IMR-90 (cell line): ENCODE measurements at regions not wholly inside any gene's neighbourhood (a gene's known extent, or its start where the extent isn't known, plus 50 kb on each side); places are given as distances from the start of the nearest gene placed in this dataset.

Experiments
- ATAC-seq: fragments of 200-7000 bp; cut with Tn5 transposase; 2 replicates; pipeline ENCODE4 v1.9.1; 2020; ENCODE audit warnings: low read depth, mild to moderate bottlenecking, moderate library complexity
- BruUV-seq: library from RNA; stranded (reverse); fragments of 400-500 nt; replicated peaks from 2 replicates; lab custom pipeline; 2021; lab: Mats Ljungman, UMichigan
- CTCF ChIA-PET: fragments of 300-600 bp; formaldehyde crosslinking; extraction: SDS; loops from one replicate; lab custom pipeline; 2021; ENCODE audit warnings: antibody characterized with exemption; lab: Yijun Ruan, JAX
- POLR2A ChIA-PET: fragments of 300-600 bp; sonication (Branson Sonifier 250); formaldehyde crosslinking; loops from one replicate; lab custom pipeline; 2022; ENCODE audit warnings: antibody characterized with exemption; ENCODE audit not compliant: unreplicated experiment; lab: Charles Lee
- DNase-seq: peaks from one replicate; pipeline ENCODE4 v3.0.0; 2013
- H2AFZ ChIP-seq: replicated peaks from 2 replicates; pipeline ENCODE3; 2013; ENCODE audit warnings: low read length, mild to moderate bottlenecking; ENCODE audit not compliant: poor library complexity
- H2AK5ac ChIP-seq: 2 replicates; pipeline ENCODE4 v1.6.1; 2013; ENCODE audit warnings: low read depth, low read length, inconsistent platforms
- H2AK9ac ChIP-seq: replicated peaks from 2 replicates; pipeline ENCODE3; 2013; ENCODE audit warnings: mild to moderate bottlenecking, low read depth, low read length, moderate library complexity; ENCODE audit not compliant: poor library complexity
- H2BK120ac ChIP-seq: 2 replicates; pipeline ENCODE4 v1.6.1; 2013; ENCODE audit warnings: low read depth, low read length, inconsistent platforms
- H2BK15ac ChIP-seq: 3 replicates; pipeline ENCODE4 v1.6.1; 2013; ENCODE audit warnings: low read depth, low read length, inconsistent platforms
- H2BK20ac ChIP-seq: 2 replicates; pipeline ENCODE4 v1.6.1; 2013; ENCODE audit warnings: low read depth, mild to moderate bottlenecking, inconsistent platforms, low read length, moderate library complexity
- H2BK5ac ChIP-seq: 2 replicates; pipeline ENCODE4 v1.6.1; 2013; ENCODE audit warnings: mild to moderate bottlenecking, low read depth, low read length, inconsistent platforms; ENCODE audit not compliant: poor library complexity, severe bottlenecking
- H3K14ac ChIP-seq: replicated peaks from 2 replicates; pipeline ENCODE4 v1.6.1; 2013; ENCODE audit warnings: low read depth, low read length, inconsistent platforms
- H3K18ac ChIP-seq: 2 replicates; pipeline ENCODE4 v1.6.1; 2013; ENCODE audit warnings: low read depth, low read length, control low read depth
- H3K23ac ChIP-seq: 2 replicates; pipeline ENCODE4 v1.6.1; 2013; ENCODE audit warnings: low read depth, low read length, inconsistent platforms
- H3K27ac ChIP-seq: 2 replicates; pipeline ENCODE4 v1.5.1; 2013; ENCODE audit warnings: mild to moderate bottlenecking, control low read depth, low read length; ENCODE audit not compliant: insufficient read depth
- H3K27me3 ChIP-seq: 2 replicates; pipeline ENCODE4 v1.6.1; 2013; ENCODE audit warnings: low read length; ENCODE audit not compliant: control insufficient read depth, insufficient read depth
- H3K36me3 ChIP-seq: 2 replicates; pipeline ENCODE4 v1.6.1; 2013; ENCODE audit warnings: low read length, mixed read lengths; ENCODE audit not compliant: control insufficient read depth, insufficient read depth
- H3K4ac ChIP-seq: 2 replicates; pipeline ENCODE4 v1.6.1; 2013; ENCODE audit warnings: low read depth, low read length, inconsistent platforms
- H3K4me1 ChIP-seq: 2 replicates; pipeline ENCODE4 v1.6.1; 2013; ENCODE audit warnings: low read length, mixed read lengths; ENCODE audit not compliant: control insufficient read depth, insufficient read depth
- H3K4me2 ChIP-seq: 2 replicates; pipeline ENCODE4 v1.6.1; 2013; ENCODE audit warnings: low read depth, mild to moderate bottlenecking, control low read depth, low read length, moderate library complexity
- H3K4me3 ChIP-seq: 2 replicates; pipeline ENCODE4 v1.5.1; 2013; ENCODE audit warnings: low read depth, mild to moderate bottlenecking, control low read depth, low read length, moderate library complexity; ENCODE audit not compliant: insufficient read depth
- H3K56ac ChIP-seq: 2 replicates; pipeline ENCODE4 v1.6.1; 2013; ENCODE audit warnings: low read length, inconsistent platforms; ENCODE audit not compliant: insufficient read depth; ENCODE audit errors: extremely low read depth
- H3K79me1 ChIP-seq, 2 experiments: 2 replicates each; pipeline ENCODE4 v1.6.1; 2013; ENCODE audit warnings: low read length in 2 of 2, inconsistent platforms in 1 of 2, low read depth in 1 of 2
- H3K9ac ChIP-seq: 2 replicates; pipeline ENCODE4 v1.6.1; 2013; ENCODE audit warnings: low read depth, low read length, control low read depth
- H3K9me1 ChIP-seq: 2 replicates; pipeline ENCODE4 v1.6.1; 2013; ENCODE audit warnings: low read length, inconsistent platforms; ENCODE audit not compliant: insufficient read depth
- H3K9me3 ChIP-seq: 2 replicates; pipeline ENCODE4 v1.6.1; 2013; ENCODE audit warnings: low read length; ENCODE audit not compliant: control insufficient read depth, insufficient read depth
- H4K20me1 ChIP-seq: 2 replicates; pipeline ENCODE4 v1.6.1; 2013; ENCODE audit warnings: low read length, inconsistent platforms; ENCODE audit not compliant: insufficient read depth
- H4K5ac ChIP-seq: 2 replicates; pipeline ENCODE4 v1.6.1; 2013; ENCODE audit warnings: mild to moderate bottlenecking, low read depth, low read length, control low read depth
- H4K8ac ChIP-seq, 2 experiments: 2 replicates each; pipeline ENCODE4 v1.6.1; 2013; ENCODE audit warnings: low read depth in 2 of 2, low read length in 2 of 2, control low read depth in 1 of 2, inconsistent platforms in 1 of 2
- H4K91ac ChIP-seq: 2 replicates; pipeline ENCODE4 v1.6.1; 2013; ENCODE audit warnings: low read depth, low read length, inconsistent platforms; ENCODE audit not compliant: insufficient read depth
- BHLHE40 ChIP-seq: fragments of 150-350 bp; IDR thresholded peaks from 2 replicates; pipeline ENCODE4 v1.6.1; 2016; ENCODE audit warnings: mild to moderate bottlenecking, low read depth, low read length
- CEBPB ChIP-seq: IDR thresholded peaks from 2 replicates; pipeline ENCODE4 v1.6.1; 2012; ENCODE audit warnings: low read depth, low read length, improper control_type of control experiment
- CHD1 ChIP-seq: IDR thresholded peaks from 2 replicates; pipeline ENCODE4 v1.6.1; 2012; ENCODE audit warnings: low read depth, low read length, improper control_type of control experiment
- CTCF ChIP-seq: conservative IDR thresholded peaks from 2 replicates; pipeline ENCODE4 v1.5.1; 2012; ENCODE audit warnings: mild to moderate bottlenecking, low read depth, low read length, improper control_type of control experiment
- MAFK ChIP-seq: IDR thresholded peaks from 2 replicates; pipeline ENCODE4 v1.6.1; 2012; ENCODE audit warnings: low read depth, low read length, improper control_type of control experiment
- MAZ ChIP-seq: IDR thresholded peaks from 2 replicates; pipeline ENCODE4 v1.6.1; 2012; ENCODE audit warnings: low read depth, mild to moderate bottlenecking, low read length, improper control_type of control experiment, moderate library complexity, borderline replicate concordance
- MXI1 ChIP-seq: IDR thresholded peaks from 2 replicates; pipeline ENCODE4 v1.6.1; 2012; ENCODE audit warnings: low read depth, mild to moderate bottlenecking, low read length, moderate library complexity, borderline replicate concordance
- NFE2L2 ChIP-seq: fragments of 150-350 bp; IDR thresholded peaks from 2 replicates; pipeline ENCODE4 v1.6.1; 2016; ENCODE audit warnings: low read depth, mild to moderate bottlenecking, low read length
- RAD21 ChIP-seq: IDR thresholded peaks from 2 replicates; pipeline ENCODE4 v1.6.1; 2012; ENCODE audit warnings: low read length, improper control_type of control experiment
- RCOR1 ChIP-seq: IDR thresholded peaks from 2 replicates; pipeline ENCODE4 v1.6.1; 2012; ENCODE audit warnings: mild to moderate bottlenecking, low read length, improper control_type of control experiment; ENCODE audit not compliant: insufficient replicate concordance
- SMC3 ChIP-seq: fragments of 150-350 bp; IDR thresholded peaks from 2 replicates; pipeline ENCODE4 v1.6.1; 2016; ENCODE audit warnings: low read depth, mild to moderate bottlenecking, antibody characterized with exemption, low read length, moderate library complexity
- USF2 ChIP-seq: fragments of 150-350 bp; IDR thresholded peaks from 2 replicates; pipeline ENCODE4 v1.6.1; 2017; ENCODE audit warnings: mild to moderate bottlenecking, antibody characterized with exemption, low read length, low read depth
- WGBS, 2 experiments: methylation state at CpG; one replicate each; pipeline versions ENCODE4 v1.1.5 to v1.1.7; 2013; ENCODE audit warnings: missing lambda C conversion rate in 2 of 2; ENCODE audit not compliant: insufficient read length in 1 of 2; ENCODE audit errors: extremely low coverage in 2 of 2; 5-methylcytosine and 5-hydroxymethylcytosine counted together
- dilution Hi-C: fragments of 300-500 bp; cut with HindIII; formaldehyde crosslinking; loops from one replicate; pipeline ENCODE4 v1.14.3; 2018; ENCODE audit warnings: low sequenced_read_pairs; ENCODE audit not compliant: unreplicated experiment
- in situ Hi-C: fragments of 300-500 bp; cut with MboI; formaldehyde crosslinking; loops from 3 replicates; pipeline ENCODE4 v1.14.3; 2019; ENCODE audit warnings: low sequenced_read_pairs, inconsistent platforms, mixed read lengths
- intact Hi-C: fragments of 100-400 bp; cut with micrococcal nuclease; formaldehyde crosslinking; loops from 2 replicates; pipeline ENCODE4 v1.10.0; 2022

- no peak overlapping the region for H3K4me3 ChIP-seq
- no peaks in the 10 kb centered on the region for H3K79me1 ChIP-seq
- dilution Hi-C loops (no loop called here), intact Hi-C loops (no loop called here), in situ Hi-C loops (no loop called here)
- no TSS peak for BruUV-seq
- no peak for DNase-seq
- CTCF ChIA-PET: no interaction called here
- no peak overlapping the region for H3K4ac ChIP-seq
- 0 out of 2 replicates have a peak, but pooled peaks cover 3% of the 10 kb centered on the region for H3K9me1 ChIP-seq
- no peaks in the 10 kb centered on the region for H3K36me3 ChIP-seq
- H2BK15ac ChIP-seq: no peak overlapping the region
- no peak overlapping the region for H3K56ac ChIP-seq
- no peak overlapping the region for H3K23ac ChIP-seq
- H4K91ac ChIP-seq: no peak overlapping the region
- no peak for TF ChIP-seq RCOR1
- no peak for TF ChIP-seq NFE2L2
- no peak for TF ChIP-seq CHD1
- no peak for TF ChIP-seq USF2
- no peak for TF ChIP-seq MXI1
- no peak for TF ChIP-seq MAFK
- no peak for TF ChIP-seq CTCF
- no peak for TF ChIP-seq RAD21
- TF ChIP-seq BHLHE40: no peak
- TF ChIP-seq SMC3: no peak
- TF ChIP-seq CEBPB: no peak
- TF ChIP-seq MAZ: no peak
- POLR2A ChIA-PET: no interaction called here
- H4K8ac ChIP-seq: no peak overlapping the region
- peaks cover 2% of the 10 kb centered on the region; the same call in 1 of the 2 replicates for H3K27me3 ChIP-seq
- H4K5ac ChIP-seq: no peak overlapping the region
- WGBS, 2 experiments: 25% methylated on average over 1 of the region's 8 CpGs; no CpG with 5 or more reads in 1 of the 2 experiments
- no peak overlapping the region for H3K9ac ChIP-seq
- H3K27ac ChIP-seq: no peak overlapping the region
- no peak overlapping the region for H2AFZ ChIP-seq
- no peak overlapping the region for H2BK120ac ChIP-seq
- no peak for ATAC-seq
- no peak overlapping the region for H2AK9ac ChIP-seq
- no peak overlapping the region for H2AK5ac ChIP-seq
- no peaks in the 10 kb centered on the region for H3K4me1 ChIP-seq
- no peaks in the 10 kb centered on the region for H4K20me1 ChIP-seq
- H3K9me3 ChIP-seq: no peaks in the 10 kb centered on the region
- no peak overlapping the region for H3K4me2 ChIP-seq
- no peak overlapping the region for H2BK20ac ChIP-seq
- no peak overlapping the region for H3K14ac ChIP-seq
- no peak overlapping the region for H2BK5ac ChIP-seq
- H3K18ac ChIP-seq: no peak overlapping the region
Measured at GRCh38 chr1:29801561-29801973, 565.2 kb downstream of the PTPRU start.
